22Rv1 (cell line): ENCODE measurements at regions not wholly inside any gene's neighbourhood (a gene's known extent, or its start where the extent isn't known, plus 50 kb on each side); places are given as distances from the start of the nearest gene placed in this dataset.

Experiments used
- ZFX ChIP-seq: fragments of 450-650 bp; IDR thresholded peaks from 2 replicates; pipeline ENCODE4 v1.6.1; 2017; ENCODE audit warnings: antibody characterized with exemption, borderline replicate concordance
- TF ChIP-seq, protein P1 (sequence below): fragments of 450-650 bp; IDR thresholded peaks from 2 replicates; pipeline ENCODE4 v1.5.1; 2017; ENCODE audit warnings: mild to moderate bottlenecking

DNA sequence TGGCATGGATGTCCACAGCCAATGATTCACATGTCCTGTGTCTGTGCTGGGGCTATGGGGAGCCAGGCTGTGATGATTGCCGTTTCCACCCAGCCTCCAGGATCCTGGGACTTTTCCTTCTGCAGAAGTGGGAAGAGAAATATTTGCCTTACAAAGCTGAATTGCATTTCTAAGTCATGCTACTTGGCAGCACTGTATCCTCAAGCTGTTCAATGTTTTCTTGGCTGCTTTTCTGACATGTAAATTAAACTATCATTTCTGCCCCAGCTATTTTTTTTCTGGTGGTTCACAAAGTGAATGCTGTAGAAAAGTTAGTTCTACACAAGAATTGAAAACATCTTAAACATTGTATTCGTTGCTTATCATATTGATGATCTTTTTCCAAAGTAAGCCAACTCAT lies 51.9 kb upstream of the TCERG1L start:
- TF ChIP-seq, protein P1, sequence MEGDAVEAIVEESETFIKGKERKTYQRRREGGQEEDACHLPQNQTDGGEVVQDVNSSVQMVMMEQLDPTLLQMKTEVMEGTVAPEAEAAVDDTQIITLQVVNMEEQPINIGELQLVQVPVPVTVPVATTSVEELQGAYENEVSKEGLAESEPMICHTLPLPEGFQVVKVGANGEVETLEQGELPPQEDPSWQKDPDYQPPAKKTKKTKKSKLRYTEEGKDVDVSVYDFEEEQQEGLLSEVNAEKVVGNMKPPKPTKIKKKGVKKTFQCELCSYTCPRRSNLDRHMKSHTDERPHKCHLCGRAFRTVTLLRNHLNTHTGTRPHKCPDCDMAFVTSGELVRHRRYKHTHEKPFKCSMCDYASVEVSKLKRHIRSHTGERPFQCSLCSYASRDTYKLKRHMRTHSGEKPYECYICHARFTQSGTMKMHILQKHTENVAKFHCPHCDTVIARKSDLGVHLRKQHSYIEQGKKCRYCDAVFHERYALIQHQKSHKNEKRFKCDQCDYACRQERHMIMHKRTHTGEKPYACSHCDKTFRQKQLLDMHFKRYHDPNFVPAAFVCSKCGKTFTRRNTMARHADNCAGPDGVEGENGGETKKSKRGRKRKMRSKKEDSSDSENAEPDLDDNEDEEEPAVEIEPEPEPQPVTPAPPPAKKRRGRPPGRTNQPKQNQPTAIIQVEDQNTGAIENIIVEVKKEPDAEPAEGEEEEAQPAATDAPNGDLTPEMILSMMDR = no peak
- no peak for TF ChIP-seq ZFX
